ENCODE measurements at regions not wholly inside any gene's neighbourhood (a gene's known extent, or its start where the extent isn't known, plus 50 kb on each side); places are given as distances from the start of the nearest gene placed in this dataset.
A peak's percentile ranks its signal among the peaks of the same experiment; 100 is the strongest.

DNA sequence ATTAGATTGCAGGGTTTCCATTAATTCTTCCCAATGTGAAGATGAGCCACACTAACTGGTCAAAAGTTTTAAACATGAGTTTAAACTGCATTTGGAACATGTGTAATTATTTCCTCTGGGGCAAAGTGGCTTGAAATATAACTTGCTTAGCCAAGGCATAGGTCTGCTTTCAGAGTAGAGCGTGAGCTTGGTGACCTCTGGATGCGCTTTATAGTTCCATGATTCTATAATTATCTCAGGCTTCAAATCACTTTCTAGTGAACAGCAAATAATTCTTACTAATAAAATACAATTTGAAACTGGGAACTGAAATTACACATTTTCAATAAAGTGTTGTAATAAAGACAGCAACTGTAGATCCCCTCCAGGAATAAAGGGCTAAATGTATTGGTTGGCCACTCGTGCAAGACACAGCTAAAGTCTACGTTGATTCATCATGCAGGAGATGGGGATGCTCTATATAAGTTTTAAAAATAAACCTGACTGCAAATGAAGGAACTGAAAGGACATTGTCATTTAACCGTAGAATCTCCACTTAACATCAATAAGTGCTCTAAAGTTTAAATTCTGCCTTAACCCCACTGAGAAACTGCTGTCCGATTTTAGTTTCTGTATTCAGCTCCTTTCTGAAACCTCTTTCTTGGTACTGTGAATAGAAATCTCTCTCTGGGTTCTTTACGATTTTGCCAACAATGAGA, 460.0 kb downstream of the PSAT1 start:
- no peak for DNase-seq

- no peak for DNase-seq
These were observed 466.5 kb downstream of the PSAT1 start for GRCh38 chr9:78763424-78763823.

DNA sequence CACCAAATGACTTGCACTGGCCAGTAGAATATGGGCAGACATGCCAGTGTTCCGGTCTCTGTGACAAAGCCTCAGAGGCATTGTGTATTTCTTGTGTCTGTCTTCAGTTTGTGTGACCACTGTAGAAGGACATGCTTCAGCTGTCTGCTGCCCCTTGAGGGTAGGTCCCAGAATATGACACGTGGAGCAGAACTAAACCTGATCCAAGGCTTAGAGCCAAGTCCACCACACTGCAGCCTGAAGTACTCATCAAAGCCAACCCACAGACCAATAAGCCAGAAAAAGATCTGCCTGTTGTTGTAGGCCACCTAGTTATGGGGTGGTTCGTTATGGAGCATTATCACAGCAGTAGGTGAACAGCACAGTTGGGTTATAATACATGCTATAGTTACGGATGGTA, 468.9 kb downstream of the PSAT1 start:
- no peak for DNase-seq

DNA sequence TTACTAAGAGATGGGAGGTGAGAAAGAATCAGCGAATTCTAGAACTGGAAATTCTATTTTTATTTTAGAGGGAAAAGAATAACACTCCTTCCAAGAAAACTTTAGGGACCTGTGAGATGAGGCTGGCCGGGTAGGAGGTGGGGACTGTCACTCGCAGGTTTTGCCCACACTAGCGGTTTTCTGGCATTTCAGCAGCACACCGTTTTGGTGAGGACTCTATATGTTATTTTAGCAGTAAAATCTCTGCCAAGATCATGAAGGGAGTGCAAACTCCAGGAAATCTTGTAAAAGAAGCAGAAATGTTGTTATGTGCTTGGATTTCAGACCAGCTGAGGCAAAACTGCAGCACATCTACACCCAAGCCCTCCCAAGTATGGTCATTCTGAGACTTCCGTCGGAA, 470.6 kb downstream of the PSAT1 start:
- DNase-seq, result no peak

GRCh38 chr9:78769690-78770089, 472.8 kb downstream of the PSAT1 start:
- peak; percentile 8 for DNase-seq

DNA sequence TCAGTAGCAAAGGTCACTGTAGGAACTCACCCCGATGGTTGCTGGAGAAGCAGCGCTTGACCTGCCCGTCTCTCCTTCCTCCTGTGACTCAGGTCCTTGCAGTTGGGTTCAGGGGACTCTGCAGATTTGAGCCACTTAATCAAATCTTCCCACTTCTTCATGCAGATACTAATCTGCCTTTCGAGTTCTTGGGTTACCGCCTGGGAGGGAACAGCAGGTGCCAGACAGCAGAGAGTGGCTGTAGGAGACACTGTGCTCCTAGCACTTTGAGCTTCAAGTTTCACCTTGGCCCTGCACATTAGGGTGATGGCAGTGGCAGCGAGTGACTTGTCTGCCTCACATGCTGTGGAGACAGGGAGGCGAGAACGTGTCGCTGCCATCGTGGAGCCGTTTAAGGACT, 478.3 kb downstream of the PSAT1 start:
- DNase-seq, result no peak

GRCh38 chr9:78775696-78776295, 478.9 kb downstream of the PSAT1 start:
- DNase-seq, result no peak

DNA sequence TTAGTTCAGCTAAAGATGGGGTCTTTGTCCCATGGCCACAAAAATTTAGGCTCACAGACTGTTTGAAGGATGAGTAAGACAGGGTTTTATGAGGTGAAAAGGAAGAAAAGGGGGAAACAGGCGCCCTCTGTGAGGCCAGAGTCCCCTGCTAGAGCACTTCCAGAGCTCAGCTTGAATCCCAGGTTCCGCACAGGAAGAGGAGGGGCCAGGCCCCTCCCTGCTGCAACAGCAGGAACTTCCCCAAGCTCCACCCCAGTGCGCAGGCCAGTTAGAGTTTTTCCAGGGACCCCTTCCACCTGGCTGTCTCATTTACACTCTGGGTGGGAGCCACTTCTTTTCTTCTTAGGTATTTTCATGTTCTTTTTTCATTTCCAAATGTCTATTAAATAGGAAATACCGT, 480.8 kb downstream of the PSAT1 start:
- DNase-seq, result peak; percentile 31

GRCh38 chr9:78778318-78778717, 481.4 kb downstream of the PSAT1 start:
- DNase-seq, result no peak

- DNase-seq, result no peak
These were observed 482.0 kb downstream of the PSAT1 start for GRCh38 chr9:78778861-78779374.

GRCh38 chr9:78781681-78782080, 484.8 kb downstream of the PSAT1 start:
- peak; percentile 26 for DNase-seq

DNA sequence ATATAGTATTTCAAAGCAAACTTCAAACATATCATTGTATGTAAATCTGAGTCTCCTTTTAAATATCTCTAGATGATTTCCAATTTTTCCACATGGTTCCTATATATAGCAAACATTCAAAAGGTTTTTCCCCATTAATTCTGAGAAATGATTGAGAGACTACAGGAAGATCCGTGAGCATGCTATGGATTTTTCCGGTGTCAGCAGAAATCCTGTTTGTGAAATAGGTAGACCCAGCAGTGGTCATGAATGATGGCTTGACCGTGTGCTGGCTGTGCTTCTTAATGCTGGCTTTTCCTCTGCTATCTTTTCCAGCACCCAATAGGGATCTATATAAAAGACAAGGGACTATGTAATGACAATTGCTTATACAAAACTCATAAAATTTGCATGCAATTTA, 485.3 kb downstream of the PSAT1 start:
- no peak for DNase-seq

- DNase-seq, result no peak
These were observed 485.9 kb downstream of the PSAT1 start for GRCh38 chr9:78782858-78783257.

DNA sequence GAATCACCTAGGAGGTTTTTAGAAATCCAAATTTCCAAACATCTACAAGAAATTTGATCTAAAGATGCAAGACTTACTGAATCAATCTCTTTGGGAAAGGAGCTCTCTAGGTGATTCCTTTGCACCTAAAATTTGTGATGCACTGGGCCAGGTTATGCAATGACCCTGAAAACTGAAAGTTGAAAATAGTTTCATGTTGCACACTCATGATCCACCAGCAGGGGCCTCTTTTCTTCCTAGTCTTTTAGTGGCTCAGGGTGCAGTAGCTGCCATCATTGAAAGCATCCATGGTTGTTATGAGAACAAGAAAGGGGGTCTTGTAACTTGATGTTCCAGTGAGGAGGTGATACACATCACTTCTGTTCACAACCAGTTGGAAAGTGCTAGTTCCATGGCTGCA, 486.8 kb downstream of the PSAT1 start:
- no peak for DNase-seq

DNA sequence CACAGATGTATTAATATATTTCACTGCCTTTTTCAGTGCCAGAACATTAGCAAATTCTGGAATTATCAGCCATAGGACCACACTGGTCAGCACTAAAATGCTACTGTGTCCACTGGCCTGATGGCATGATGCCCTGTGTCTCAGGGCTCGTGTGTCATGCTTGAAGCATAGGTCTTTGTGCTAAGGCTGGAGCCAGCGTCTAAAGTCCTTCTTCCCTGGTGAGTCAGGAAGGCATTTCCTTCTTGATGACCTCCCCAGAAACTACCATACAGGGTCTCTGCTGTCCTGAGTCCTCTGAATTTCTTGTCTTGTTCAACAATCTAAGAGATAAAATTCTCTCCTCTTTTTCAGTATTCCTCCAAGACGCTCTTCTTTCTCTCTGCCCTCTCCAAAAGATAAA, 489.9 kb downstream of the PSAT1 start:
- DNase-seq, result peak; percentile 87

DNA sequence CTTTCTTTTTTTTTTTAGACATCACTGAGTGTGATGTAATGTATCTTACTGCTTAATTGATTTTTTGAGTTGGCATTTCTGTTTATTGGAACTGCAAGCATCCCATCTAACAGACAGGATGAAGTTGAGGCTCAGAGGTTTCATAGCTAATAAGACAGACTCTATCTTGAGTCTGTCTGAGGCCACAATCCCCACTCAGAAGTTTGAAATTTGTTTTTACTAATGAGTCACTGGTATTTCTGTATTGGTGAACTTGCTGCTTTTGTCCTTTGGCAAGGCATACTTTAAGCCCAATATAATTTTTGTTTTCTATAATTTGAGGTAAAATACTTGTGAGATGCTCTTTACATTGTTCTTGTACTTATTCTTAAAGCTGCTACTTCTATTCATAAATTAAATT, 491.2 kb downstream of the PSAT1 start:
- peak; percentile 65 for DNase-seq

GRCh38 chr9:78791779-78792178, 494.9 kb downstream of the PSAT1 start:
- DNase-seq, result no peak

- no peak for DNase-seq
These were observed 495.8 kb downstream of the PSAT1 start for GRCh38 chr9:78792745-78793144.

DNA sequence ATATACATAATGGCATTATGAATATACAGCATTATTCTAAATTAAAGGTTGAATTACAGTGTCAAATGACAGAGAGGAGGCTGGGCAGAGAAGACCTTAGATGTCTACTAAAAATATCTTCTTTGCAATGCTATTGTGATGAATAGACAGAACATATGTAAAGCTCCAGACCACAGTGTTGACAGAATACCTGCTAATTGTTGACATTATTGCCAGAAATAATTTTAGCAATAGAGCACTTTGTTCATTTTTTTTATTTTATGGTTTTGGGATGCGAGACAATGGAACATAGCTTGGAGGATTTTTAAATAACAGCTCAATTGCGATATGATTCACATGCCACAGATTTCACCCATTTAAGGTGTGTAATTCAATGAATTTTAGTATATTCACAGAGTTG, 508.8 kb downstream of the PSAT1 start:
- no peak for DNase-seq

GRCh38 chr9:78806492-78807160, 509.7 kb downstream of the PSAT1 start:
- DNase-seq, result peak; percentile 37

DNA sequence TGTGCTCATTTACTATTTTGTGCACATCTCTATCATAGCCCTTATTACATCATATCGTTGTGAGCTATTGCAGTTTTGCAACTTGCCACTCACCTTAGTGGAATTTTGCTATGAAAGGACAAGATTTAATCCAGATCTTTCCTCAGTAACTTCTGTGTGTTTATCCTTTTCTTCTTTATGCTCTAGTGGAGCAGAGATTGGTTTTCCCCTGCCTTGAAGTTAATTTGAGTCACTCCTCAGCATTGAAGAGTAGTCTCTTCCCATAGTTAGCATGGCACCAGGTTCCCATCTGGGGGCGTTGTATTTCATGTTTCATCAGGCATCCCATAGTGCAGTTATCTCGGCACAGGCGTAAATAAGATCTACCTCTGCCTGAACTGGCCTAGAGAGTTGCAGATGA, 510.4 kb downstream of the PSAT1 start:
- no peak for DNase-seq

- DNase-seq, result no peak
These were observed 511.1 kb downstream of the PSAT1 start for GRCh38 chr9:78808048-78808447.

DNA sequence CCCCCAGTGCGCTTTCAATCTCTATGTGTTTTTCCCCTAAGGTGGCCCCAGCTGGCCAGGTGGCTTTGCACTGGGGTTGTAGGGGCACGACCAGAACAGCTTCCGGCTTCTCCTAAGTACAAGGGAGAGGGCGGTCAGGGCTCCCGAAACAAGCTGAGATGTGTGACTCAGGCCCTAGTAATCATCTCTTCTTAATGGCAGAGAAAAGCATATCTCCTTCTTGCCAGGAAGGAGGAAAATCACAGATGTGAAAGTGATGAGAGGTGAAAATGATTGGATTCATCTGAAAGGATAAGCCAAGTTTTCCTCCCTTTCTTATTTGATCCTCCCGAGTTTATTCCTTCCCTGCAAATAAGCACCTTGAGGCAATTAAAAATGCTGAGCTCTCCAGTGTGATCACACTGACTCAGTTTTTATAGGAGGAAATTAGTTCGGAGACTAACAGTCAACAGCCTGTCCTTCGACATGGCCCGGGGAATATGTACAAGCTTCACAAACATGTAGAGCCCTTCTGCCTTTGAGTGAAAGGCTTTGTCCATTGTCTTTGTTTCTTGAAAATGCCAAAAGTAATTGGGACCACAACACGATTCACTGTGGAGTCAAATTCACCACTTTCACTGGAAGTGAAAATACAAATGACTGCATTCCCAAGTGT, 514.8 kb downstream of the PSAT1 start:
- DNase-seq, result peak; percentile 82

DNA sequence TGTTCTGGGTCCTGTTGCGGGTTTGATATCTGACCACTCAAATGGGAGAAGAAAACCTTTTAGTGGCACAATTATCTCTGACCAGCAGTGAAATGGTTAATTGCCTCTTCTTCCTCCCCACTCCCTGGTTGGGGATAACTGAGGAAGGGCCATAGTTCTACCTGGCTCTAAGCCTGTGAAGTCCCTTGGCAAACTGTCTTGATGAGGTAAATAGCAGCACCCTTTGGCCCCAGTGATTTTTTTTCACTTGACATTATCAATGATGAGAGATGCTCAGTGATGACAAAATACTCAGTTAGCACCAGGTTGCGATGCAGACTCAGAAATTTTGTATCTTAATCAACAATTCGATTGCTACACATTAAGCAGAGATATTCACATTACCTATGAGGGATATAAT, 515.7 kb downstream of the PSAT1 start:
- no peak for DNase-seq

All from EL (cell line).